Lower leg skin (tissue), 3 donors: ENCODE measurements at regions not wholly inside any gene's neighbourhood (a gene's known extent, or its start where the extent isn't known, plus 50 kb on each side); places are given as distances from the start of the nearest gene placed in this dataset.

Experiments used
- CTCF ChIP-seq, 3 donors: fragments of 450-650 bp; IDR thresholded peaks; one replicate each; pipeline ENCODE4 v1.5.1; 2016; ENCODE audit warnings: antibody characterized with exemption in 3 of 3, mild to moderate bottlenecking in 3 of 3, moderate library complexity in 2 of 3
- POLR2A ChIP-seq, 2 donors: fragments of 450-650 bp; IDR thresholded peaks; one replicate each; pipeline ENCODE4 v1.6.1; 2016 to 2017; ENCODE audit warnings: antibody characterized with exemption in 2 of 2, mild to moderate bottlenecking in 1 of 2, moderate library complexity in 1 of 2

GRCh38 chr1:68704800-68705443 lies 208.0 kb upstream of the DEPDC1 start:
- TF ChIP-seq CTCF (IDR thresholded peaks at IDR 0.05) (no peak), POLR2A (IDR thresholded peaks at IDR 0.05) (no peak)
